ENCODE measurements at regions not wholly inside any gene's neighbourhood (a gene's known extent, or its start where the extent isn't known, plus 50 kb on each side); places are given as distances from the start of the nearest gene placed in this dataset.
A peak's percentile ranks its signal among the peaks of the same experiment; 100 is the strongest.
"Not testable (repeated sequence)": the region's sequence is repeated elsewhere in the genome, so short reads cannot be mapped to it uniquely, and the experiment has no call there.

- H3K36me3 ChIP-seq (ENCODE audit: control insufficient read depth in 4 of 4, insufficient read depth in 4 of 4, low read length in 3 of 4), result no peaks in the 10 kb centered on the region
- H3K27ac ChIP-seq (ENCODE audit: insufficient read depth in 1 of 2, low read depth in 1 of 2, low read length in 2 of 2, poor library complexity in 1 of 2, severe bottlenecking in 2 of 2), result no peak overlapping the region
- H3K27me3 ChIP-seq (replicated peaks in 2 of 5; ENCODE audit: control insufficient read depth in 4 of 5, insufficient read depth in 5 of 5, low read length in 4 of 5), result no peaks in the 10 kb centered on the region
- 89% methylated on average over 2 of the region's 3 CpGs for WGBS (ENCODE audit: insufficient coverage)
- CTCF ChIA-PET, result no interaction called here
- DNase-seq, result no peak
- POLR2A ChIA-PET, result no interaction called here
- H3K9me3 ChIP-seq (ENCODE audit: control extremely low read depth in 1 of 5, control insufficient read depth in 4 of 5, insufficient read depth in 2 of 5, low read depth in 1 of 5, low read length in 4 of 5), result no peaks in the 10 kb centered on the region
- peaks cover 0 to 3% (median under 1%) of the 10 kb centered on the region in 4 experiments for H3K4me1 ChIP-seq (ENCODE audit: control extremely low read depth in 1 of 4, control insufficient read depth in 4 of 4, insufficient read depth in 4 of 4, low read length in 3 of 4)
- H3K4me3 ChIP-seq (ENCODE audit: control insufficient read depth in 1 of 7, extremely low read depth in 1 of 7, insufficient read depth in 4 of 7, low read depth in 2 of 7, low read length in 6 of 7), result no peak overlapping the region
Observed at GRCh38 chrX:8043121-8043520, 115.9 kb upstream of the PNPLA4 start.

GRCh38 chrX:8042304-8042703, 115.1 kb upstream of the PNPLA4 start:
- Histone ChIP-seq H3K9me3 (ENCODE audit: control extremely low read depth in 1 of 5, control insufficient read depth in 4 of 5, insufficient read depth in 2 of 5, low read depth in 1 of 5, low read length in 4 of 5) (no peaks in the 10 kb centered on the region), H3K4me3 (ENCODE audit: control insufficient read depth in 1 of 7, extremely low read depth in 1 of 7, insufficient read depth in 4 of 7, low read depth in 2 of 7, low read length in 6 of 7) (no peak overlapping the region), H3K4me1 (ENCODE audit: control extremely low read depth in 1 of 4, control insufficient read depth in 4 of 4, insufficient read depth in 4 of 4, low read length in 3 of 4) (peaks cover 0 to 6% (median 3%) of the 10 kb centered on the region in 4 experiments), H3K27ac (ENCODE audit: insufficient read depth in 1 of 2, low read depth in 1 of 2, low read length in 2 of 2, poor library complexity in 1 of 2, severe bottlenecking in 2 of 2) (no peak overlapping the region), H3K36me3 (ENCODE audit: control insufficient read depth in 4 of 4, insufficient read depth in 4 of 4, low read length in 3 of 4) (no peaks in the 10 kb centered on the region), H3K27me3 (replicated peaks in 2 of 5; ENCODE audit: control insufficient read depth in 4 of 5, insufficient read depth in 5 of 5, low read length in 4 of 5) (no peaks in the 10 kb centered on the region)
- ChIA-PET POLR2A (no interaction called here), CTCF (no interaction called here)
- WGBS (ENCODE audit: insufficient coverage), result no CpG with 5 or more reads among the region's 1 CpG
- peak in 1 of 3 donors; percentile 1 for DNase-seq

GRCh38 chrX:8039711-8040110, 112.5 kb upstream of the PNPLA4 start:
- H3K27ac ChIP-seq (ENCODE audit: insufficient read depth in 1 of 2, low read depth in 1 of 2, low read length in 2 of 2, poor library complexity in 1 of 2, severe bottlenecking in 2 of 2); H3K9me3 ChIP-seq (ENCODE audit: control extremely low read depth in 1 of 5, control insufficient read depth in 4 of 5, insufficient read depth in 2 of 5, low read depth in 1 of 5, low read length in 4 of 5); POLR2A ChIA-PET; CTCF ChIA-PET; DNase-seq; H3K4me1 ChIP-seq (ENCODE audit: control extremely low read depth in 1 of 4, control insufficient read depth in 4 of 4, insufficient read depth in 4 of 4, low read length in 3 of 4); H3K4me3 ChIP-seq (ENCODE audit: control insufficient read depth in 1 of 7, extremely low read depth in 1 of 7, insufficient read depth in 4 of 7, low read depth in 2 of 7, low read length in 6 of 7); H3K36me3 ChIP-seq (ENCODE audit: control insufficient read depth in 4 of 4, insufficient read depth in 4 of 4, low read length in 3 of 4); H3K27me3 ChIP-seq (replicated peaks in 2 of 5; ENCODE audit: control insufficient read depth in 4 of 5, insufficient read depth in 5 of 5, low read length in 4 of 5): not testable (repeated sequence)
- whole genome bisulfite sequencing (ENCODE audit: insufficient coverage), result no CpG with 5 or more reads among the region's 7 CpGs

GRCh38 chrX:8037593-8038348, 110.6 kb upstream of the PNPLA4 start:
- Histone ChIP-seq H3K4me3 (ENCODE audit: control insufficient read depth in 1 of 7, extremely low read depth in 1 of 7, insufficient read depth in 4 of 7, low read depth in 2 of 7, low read length in 6 of 7) (peak overlapping the region in 6 of 7 experiments; percentile 16 to 78 (median 48)), H3K36me3 (ENCODE audit: control insufficient read depth in 4 of 4, insufficient read depth in 4 of 4, low read length in 3 of 4) (no peaks in the 10 kb centered on the region), H3K27ac (ENCODE audit: insufficient read depth in 1 of 2, low read depth in 1 of 2, low read length in 2 of 2, poor library complexity in 1 of 2, severe bottlenecking in 2 of 2) (no peak overlapping the region), H3K9me3 (ENCODE audit: control extremely low read depth in 1 of 5, control insufficient read depth in 4 of 5, insufficient read depth in 2 of 5, low read depth in 1 of 5, low read length in 4 of 5) (no peaks in the 10 kb centered on the region), H3K4me1 (ENCODE audit: control extremely low read depth in 1 of 4, control insufficient read depth in 4 of 4, insufficient read depth in 4 of 4, low read length in 3 of 4) (peaks cover 0 to 8% (median 5%) of the 10 kb centered on the region in 4 experiments), H3K27me3 (replicated peaks in 2 of 5; ENCODE audit: control insufficient read depth in 4 of 5, insufficient read depth in 5 of 5, low read length in 4 of 5) (no peaks in the 10 kb centered on the region)
- peak; percentile 10 to 50 (median 34) for DNase-seq
- WGBS (ENCODE audit: insufficient coverage), result 29% methylated on average over 5 of the region's 8 CpGs
- ChIA-PET CTCF (no interaction called here), POLR2A (no interaction called here)

GRCh38 chrX:8036914-8037313, 109.7 kb upstream of the PNPLA4 start:
- peak in 1 of 3 donors; percentile 13 for DNase-seq
- CTCF ChIA-PET, result no interaction called here
- Histone ChIP-seq H3K36me3 (ENCODE audit: control insufficient read depth in 4 of 4, insufficient read depth in 4 of 4, low read length in 3 of 4) (no peaks in the 10 kb centered on the region), H3K27me3 (replicated peaks in 2 of 5; ENCODE audit: control insufficient read depth in 4 of 5, insufficient read depth in 5 of 5, low read length in 4 of 5) (no peaks in the 10 kb centered on the region), H3K4me3 (ENCODE audit: control insufficient read depth in 1 of 7, extremely low read depth in 1 of 7, insufficient read depth in 4 of 7, low read depth in 2 of 7, low read length in 6 of 7) (peak overlapping the region in 1 of 7 experiments; percentile 78), H3K27ac (ENCODE audit: insufficient read depth in 1 of 2, low read depth in 1 of 2, low read length in 2 of 2, poor library complexity in 1 of 2, severe bottlenecking in 2 of 2) (no peak overlapping the region), H3K4me1 (ENCODE audit: control extremely low read depth in 1 of 4, control insufficient read depth in 4 of 4, insufficient read depth in 4 of 4, low read length in 3 of 4) (peaks cover 0 to 8% (median 5%) of the 10 kb centered on the region in 4 experiments), H3K9me3 (ENCODE audit: control extremely low read depth in 1 of 5, control insufficient read depth in 4 of 5, insufficient read depth in 2 of 5, low read depth in 1 of 5, low read length in 4 of 5) (no peaks in the 10 kb centered on the region)
- 67% methylated on average over 3 of the region's 4 CpGs for WGBS (ENCODE audit: insufficient coverage)
- POLR2A ChIA-PET, result no interaction called here

GRCh38 chrX:8034058-8034457, 106.8 kb upstream of the PNPLA4 start:
- Histone ChIP-seq H3K4me3 (ENCODE audit: control insufficient read depth in 1 of 7, extremely low read depth in 1 of 7, insufficient read depth in 4 of 7, low read depth in 2 of 7, low read length in 6 of 7) (no peak overlapping the region), H3K27me3 (replicated peaks in 2 of 5; ENCODE audit: control insufficient read depth in 4 of 5, insufficient read depth in 5 of 5, low read length in 4 of 5) (no peaks in the 10 kb centered on the region), H3K36me3 (ENCODE audit: control insufficient read depth in 4 of 4, insufficient read depth in 4 of 4, low read length in 3 of 4) (no peaks in the 10 kb centered on the region), H3K4me1 (ENCODE audit: control extremely low read depth in 1 of 4, control insufficient read depth in 4 of 4, insufficient read depth in 4 of 4, low read length in 3 of 4) (peaks cover 0 to 8% (median 5%) of the 10 kb centered on the region in 4 experiments), H3K9me3 (ENCODE audit: control extremely low read depth in 1 of 5, control insufficient read depth in 4 of 5, insufficient read depth in 2 of 5, low read depth in 1 of 5, low read length in 4 of 5) (no peaks in the 10 kb centered on the region), H3K27ac (ENCODE audit: insufficient read depth in 1 of 2, low read depth in 1 of 2, low read length in 2 of 2, poor library complexity in 1 of 2, severe bottlenecking in 2 of 2) (no peak overlapping the region)
- 96% methylated on average over 5 of the region's 8 CpGs for whole genome bisulfite sequencing (ENCODE audit: insufficient coverage)
- ChIA-PET CTCF (no interaction called here), POLR2A (no interaction called here)
- DNase-seq, result no peak

GRCh38 chrX:8033175-8033574, 106.0 kb upstream of the PNPLA4 start:
- Histone ChIP-seq H3K36me3 (ENCODE audit: control insufficient read depth in 4 of 4, insufficient read depth in 4 of 4, low read length in 3 of 4) (no peaks in the 10 kb centered on the region), H3K4me1 (ENCODE audit: control extremely low read depth in 1 of 4, control insufficient read depth in 4 of 4, insufficient read depth in 4 of 4, low read length in 3 of 4) (peaks cover 0 to 7% (median 3%) of the 10 kb centered on the region in 4 experiments), H3K4me3 (ENCODE audit: control insufficient read depth in 1 of 7, extremely low read depth in 1 of 7, insufficient read depth in 4 of 7, low read depth in 2 of 7, low read length in 6 of 7) (no peak overlapping the region), H3K27ac (ENCODE audit: insufficient read depth in 1 of 2, low read depth in 1 of 2, low read length in 2 of 2, poor library complexity in 1 of 2, severe bottlenecking in 2 of 2) (no peak overlapping the region), H3K27me3 (replicated peaks in 2 of 5; ENCODE audit: control insufficient read depth in 4 of 5, insufficient read depth in 5 of 5, low read length in 4 of 5) (no peaks in the 10 kb centered on the region), H3K9me3 (ENCODE audit: control extremely low read depth in 1 of 5, control insufficient read depth in 4 of 5, insufficient read depth in 2 of 5, low read depth in 1 of 5, low read length in 4 of 5) (no peaks in the 10 kb centered on the region)
- POLR2A ChIA-PET, result no interaction called here
- 100% methylated on average over 1 of the region's 4 CpGs for WGBS (ENCODE audit: insufficient coverage)
- no peak for DNase-seq
- CTCF ChIA-PET, result no interaction called here

Data from common myeloid progenitor, CD34-positive (primary cell).